HFF-Myc (cell line): ENCODE measurements at regions not wholly inside any gene's neighbourhood (a gene's known extent, or its start where the extent isn't known, plus 50 kb on each side); places are given as distances from the start of the nearest gene placed in this dataset.
A peak's percentile ranks its signal among the peaks of the same experiment; 100 is the strongest.
"Not testable (repeated sequence)": the region's sequence is repeated elsewhere in the genome, so short reads cannot be mapped to it uniquely, and the experiment has no call there.

Experiments used
- DNase-seq: peaks from one replicate; pipeline ENCODE4 v3.0.0-alpha.2; 2011; ENCODE audit warnings: low read depth; ENCODE audit errors: extremely low read depth
- H3K4me3 ChIP-seq: replicated peaks from 2 replicates; pipeline ENCODE4 v1.5.1; 2011; ENCODE audit warnings: low read depth, mild to moderate bottlenecking, control low read depth, low read length
- CTCF ChIP-seq: IDR thresholded peaks from 2 replicates; pipeline ENCODE4 v1.5.1; 2012; ENCODE audit warnings: mild to moderate bottlenecking, low read depth, low read length, control low read depth; ENCODE audit errors: missing control alignments

- not testable (repeated sequence) for H3K4me3 ChIP-seq, DNase-seq
Observed at GRCh38 chr9:91512235-91512634, 88.6 kb upstream of the NFIL3 start.

GRCh38 chr9:91503673-91504081 lies 80.0 kb upstream of the NFIL3 start:
- TF ChIP-seq CTCF: no peak
- DNase-seq: no peak

GRCh38 chr9:91502913-91503672 lies 79.5 kb upstream of the NFIL3 start:
- no peak overlapping the region for H3K4me3 ChIP-seq
- no peak for DNase-seq
- no peak for TF ChIP-seq CTCF

More at GRCh38 chr9:91503673-91504081, 80.0 kb upstream of the NFIL3 start:
- no peak overlapping the region for H3K4me3 ChIP-seq

- DNase-seq: no peak
- no peak for TF ChIP-seq CTCF
Observed at GRCh38 chr9:91502475-91502874, 78.8 kb upstream of the NFIL3 start.

GRCh38 chr9:91500509-91501014 lies 76.9 kb upstream of the NFIL3 start:
- TF ChIP-seq CTCF: no peak
- H3K4me3 ChIP-seq: no peak overlapping the region
- DNase-seq: peak; percentile 24

More at GRCh38 chr9:91502475-91502874, 78.8 kb upstream of the NFIL3 start:
- H3K4me3 ChIP-seq: no peak overlapping the region

- DNase-seq: no peak
- TF ChIP-seq CTCF: no peak
- no peak overlapping the region for H3K4me3 ChIP-seq
Observed at GRCh38 chr9:91496351-91496750, 72.7 kb upstream of the NFIL3 start.

- peak; percentile 45 for DNase-seq
- no peak overlapping the region for H3K4me3 ChIP-seq
- TF ChIP-seq CTCF: no peak
Observed at GRCh38 chr9:91495450-91495849, 71.8 kb upstream of the NFIL3 start.
